ENCODE measurements at regions not wholly inside any gene's neighbourhood (a gene's known extent, or its start where the extent isn't known, plus 50 kb on each side); places are given as distances from the start of the nearest gene placed in this dataset.
A peak's percentile ranks its signal among the peaks of the same experiment; 100 is the strongest.

DNA sequence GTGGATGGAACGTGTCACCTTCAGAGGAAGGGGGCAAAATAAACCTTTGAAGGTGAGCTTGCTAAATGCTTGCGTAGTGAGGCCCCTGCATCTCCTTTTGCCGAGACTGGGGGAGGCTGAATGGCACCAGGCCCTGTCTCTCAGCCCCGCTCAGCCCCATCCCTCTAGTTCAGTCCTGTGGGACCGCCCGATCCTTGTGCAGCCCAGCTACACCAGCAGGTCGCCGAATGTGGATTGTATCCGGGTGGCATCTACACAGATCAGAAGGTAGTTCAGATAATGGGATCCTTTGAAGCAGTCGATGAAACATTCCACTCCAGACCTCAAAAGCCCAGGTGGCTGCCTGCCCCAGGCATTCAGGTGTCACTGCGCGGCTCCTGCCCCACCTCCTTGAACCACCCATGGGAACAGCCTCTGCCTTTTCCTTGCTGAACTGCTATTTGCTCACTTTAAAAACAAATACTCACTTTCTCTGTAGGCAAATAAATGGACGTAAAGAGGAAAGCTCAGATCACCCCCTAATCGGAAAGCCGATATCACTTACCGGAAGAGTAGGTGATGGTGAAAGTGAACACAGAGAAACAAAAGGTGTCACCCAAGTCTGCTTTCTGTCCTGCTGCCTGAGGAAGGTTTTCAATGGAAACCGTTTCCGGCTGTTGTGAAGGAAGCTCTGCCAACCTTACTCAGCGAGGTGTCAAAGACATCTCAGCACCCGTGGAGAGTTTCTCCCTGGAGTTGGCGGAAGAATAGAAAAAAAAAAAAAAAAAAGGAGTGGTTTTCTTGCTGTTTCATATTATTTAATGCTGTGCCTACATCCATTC is 100.3 kb upstream of the NCOR2 start:
- Histone ChIP-seq H3K9me3 (ENCODE audit: control insufficient read depth, insufficient read depth, low read depth, low read length) (peaks cover 5% of the 10 kb centered on the region; the same call in 1 of the 2 replicates), H3K27me3 (ENCODE audit: control insufficient read depth, insufficient read depth, low read length) (no peaks in the 10 kb centered on the region), H3K36me3 (ENCODE audit: control insufficient read depth, insufficient read depth, low read length) (no peaks in the 10 kb centered on the region), H3K27ac (ENCODE audit: low read length) (peak overlapping the region; percentile 10; the same call in 1 of the 2 replicates), H3K4me3 (ENCODE audit: low read depth in 2 of 2, low read length in 2 of 2) (no peak overlapping the region), H3K4me1 (ENCODE audit: control insufficient read depth, insufficient read depth, low read length) (no peaks in the 10 kb centered on the region)
- DNase-seq (ENCODE audit: low read depth, low spot score) (no peak), ATAC-seq (no peak)
- no TSS peak for BruUV-seq (replicated peaks)
- ChIA-PET POLR2A (no interaction called here), CTCF (interaction anchor here (0.6 kb wide), 1 partner anchor 1223 kb away, joined by 3 read pairs; no protein-coding TSS in a partner anchor)
- TF ChIP-seq CTCF (IDR thresholded peaks at IDR 0.05) (no peak), SIN3A (IDR thresholded peaks at IDR 0.05; ENCODE audit: borderline replicate concordance, insufficient read depth, low read depth, low read length) (no peak), POLR2AphosphoS5 (IDR thresholded peaks at IDR 0.05; ENCODE audit: low read depth, low read length) (no peak), TCF7L2 (IDR thresholded peaks at IDR 0.05; ENCODE audit: low read depth, low read length) (no peak)
- TF ChIP-seq, protein P1, sequence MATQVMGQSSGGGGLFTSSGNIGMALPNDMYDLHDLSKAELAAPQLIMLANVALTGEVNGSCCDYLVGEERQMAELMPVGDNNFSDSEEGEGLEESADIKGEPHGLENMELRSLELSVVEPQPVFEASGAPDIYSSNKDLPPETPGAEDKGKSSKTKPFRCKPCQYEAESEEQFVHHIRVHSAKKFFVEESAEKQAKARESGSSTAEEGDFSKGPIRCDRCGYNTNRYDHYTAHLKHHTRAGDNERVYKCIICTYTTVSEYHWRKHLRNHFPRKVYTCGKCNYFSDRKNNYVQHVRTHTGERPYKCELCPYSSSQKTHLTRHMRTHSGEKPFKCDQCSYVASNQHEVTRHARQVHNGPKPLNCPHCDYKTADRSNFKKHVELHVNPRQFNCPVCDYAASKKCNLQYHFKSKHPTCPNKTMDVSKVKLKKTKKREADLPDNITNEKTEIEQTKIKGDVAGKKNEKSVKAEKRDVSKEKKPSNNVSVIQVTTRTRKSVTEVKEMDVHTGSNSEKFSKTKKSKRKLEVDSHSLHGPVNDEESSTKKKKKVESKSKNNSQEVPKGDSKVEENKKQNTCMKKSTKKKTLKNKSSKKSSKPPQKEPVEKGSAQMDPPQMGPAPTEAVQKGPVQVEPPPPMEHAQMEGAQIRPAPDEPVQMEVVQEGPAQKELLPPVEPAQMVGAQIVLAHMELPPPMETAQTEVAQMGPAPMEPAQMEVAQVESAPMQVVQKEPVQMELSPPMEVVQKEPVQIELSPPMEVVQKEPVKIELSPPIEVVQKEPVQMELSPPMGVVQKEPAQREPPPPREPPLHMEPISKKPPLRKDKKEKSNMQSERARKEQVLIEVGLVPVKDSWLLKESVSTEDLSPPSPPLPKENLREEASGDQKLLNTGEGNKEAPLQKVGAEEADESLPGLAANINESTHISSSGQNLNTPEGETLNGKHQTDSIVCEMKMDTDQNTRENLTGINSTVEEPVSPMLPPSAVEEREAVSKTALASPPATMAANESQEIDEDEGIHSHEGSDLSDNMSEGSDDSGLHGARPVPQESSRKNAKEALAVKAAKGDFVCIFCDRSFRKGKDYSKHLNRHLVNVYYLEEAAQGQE (IDR thresholded peaks at IDR 0.05; ENCODE audit: insufficient read depth in 1 of 2, low read depth in 2 of 2, low read length in 1 of 2) = no peak
- in situ Hi-C loops (cut with HindIII; ENCODE audit: low pct_unique_long_range_greater_than_20kb, low sequenced_read_pairs) = no loop called here
- intact Hi-C loops (cut with micrococcal nuclease; ENCODE audit: unreplicated experiment) = no loop called here

DNA sequence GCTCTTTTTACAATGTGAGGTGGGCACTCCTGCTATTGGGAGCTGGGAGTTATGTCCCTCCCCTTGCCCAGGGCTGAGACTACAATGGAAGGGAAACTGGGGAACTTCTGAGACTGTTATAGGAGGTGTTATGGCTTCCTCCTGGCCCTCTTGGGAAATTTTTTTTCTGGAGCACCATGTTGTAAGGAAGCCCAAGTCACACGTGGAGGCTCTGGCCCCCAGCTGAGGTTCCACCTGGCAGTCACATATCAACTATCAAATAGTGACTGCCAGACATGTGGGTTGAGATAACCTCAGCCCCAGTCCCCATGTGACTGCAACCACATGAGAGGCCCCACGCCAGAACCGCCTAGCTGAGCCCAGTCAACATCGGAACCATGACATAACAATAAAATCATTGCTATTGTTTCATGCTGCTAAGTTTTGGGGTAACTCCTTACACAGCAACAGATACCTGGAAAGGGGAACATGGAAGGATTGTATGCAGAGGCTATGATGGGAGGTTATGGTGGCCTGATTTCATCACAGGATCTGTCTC is 99.4 kb upstream of the NCOR2 start:
- Histone ChIP-seq H3K4me3 (ENCODE audit: low read depth in 2 of 2, low read length in 2 of 2) (no peak overlapping the region), H3K27me3 (ENCODE audit: control insufficient read depth, insufficient read depth, low read length) (no peaks in the 10 kb centered on the region), H3K4me1 (ENCODE audit: control insufficient read depth, insufficient read depth, low read length) (no peaks in the 10 kb centered on the region; the same call in 1 of the 2 replicates), H3K36me3 (ENCODE audit: control insufficient read depth, insufficient read depth, low read length) (no peaks in the 10 kb centered on the region), H3K9me3 (ENCODE audit: control insufficient read depth, insufficient read depth, low read depth, low read length) (peaks cover 5% of the 10 kb centered on the region; the same call in 1 of the 2 replicates), H3K27ac (ENCODE audit: low read length) (no peak overlapping the region)
- no peak for TF ChIP-seq SIN3A (IDR thresholded peaks at IDR 0.05; ENCODE audit: borderline replicate concordance, insufficient read depth, low read depth, low read length)
- ATAC-seq = no peak
- no peak for DNase-seq (ENCODE audit: low read depth, low spot score)
- CTCF ChIA-PET = interaction anchor here (0.6 kb wide), 1 partner anchor 1222 kb away, joined by 3 read pairs; no protein-coding TSS in a partner anchor
- POLR2A ChIA-PET = no interaction called here
- intact Hi-C loops (cut with micrococcal nuclease; ENCODE audit: unreplicated experiment) (no loop called here), in situ Hi-C loops (cut with HindIII; ENCODE audit: low pct_unique_long_range_greater_than_20kb, low sequenced_read_pairs) (no loop called here)
- BruUV-seq (replicated peaks) = no TSS peak

DNA sequence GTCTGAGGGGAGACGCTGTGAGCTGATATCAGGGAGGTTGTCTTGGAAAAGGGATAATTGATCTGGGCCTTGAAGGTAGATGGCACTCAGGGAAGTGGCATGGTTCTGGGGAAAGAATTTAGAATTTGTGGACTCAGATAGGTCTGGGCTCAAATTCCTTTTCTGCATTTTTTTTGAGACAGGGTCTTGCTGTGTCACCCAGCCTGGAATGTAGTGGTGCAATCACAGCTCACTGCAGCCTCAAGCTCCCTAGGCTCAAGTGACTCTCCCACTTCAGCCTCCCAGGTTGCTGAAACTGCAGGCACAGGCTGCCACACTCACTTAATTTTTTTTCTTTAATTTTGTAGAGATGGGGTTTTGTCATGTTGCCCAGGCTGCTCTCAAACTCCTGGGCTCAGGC is 98.1 kb upstream of the NCOR2 start:
- ChIA-PET CTCF (no interaction called here), POLR2A (no interaction called here)
- no peak overlapping the region for H3K4me3 ChIP-seq (ENCODE audit: low read depth in 2 of 2, low read length in 2 of 2)
- H3K36me3 ChIP-seq (ENCODE audit: control insufficient read depth, insufficient read depth, low read length) = no peaks in the 10 kb centered on the region
- intact Hi-C loops (cut with micrococcal nuclease; ENCODE audit: unreplicated experiment) (no loop called here), in situ Hi-C loops (cut with HindIII; ENCODE audit: low pct_unique_long_range_greater_than_20kb, low sequenced_read_pairs) (no loop called here)
- ATAC-seq (no peak), DNase-seq (ENCODE audit: low read depth, low spot score) (no peak)
- no peaks in the 10 kb centered on the region for H3K27me3 ChIP-seq (ENCODE audit: control insufficient read depth, insufficient read depth, low read length)
- peaks cover 5% of the 10 kb centered on the region; the same call in 1 of the 2 replicates for H3K9me3 ChIP-seq (ENCODE audit: control insufficient read depth, insufficient read depth, low read depth, low read length)
- H3K27ac ChIP-seq (ENCODE audit: low read length) = no peak overlapping the region; the same call in 1 of the 2 replicates
- no TSS peak for BruUV-seq (replicated peaks)
- TF ChIP-seq CTCF (IDR thresholded peaks at IDR 0.05) = no peak
- TF ChIP-seq POLR2AphosphoS5 (IDR thresholded peaks at IDR 0.05; ENCODE audit: low read depth, low read length) = no peak
- no peak for TF ChIP-seq SIN3A (IDR thresholded peaks at IDR 0.05; ENCODE audit: borderline replicate concordance, insufficient read depth, low read depth, low read length)
- TF ChIP-seq, protein P1 (IDR thresholded peaks at IDR 0.05; ENCODE audit: insufficient read depth in 1 of 2, low read depth in 2 of 2, low read length in 1 of 2) = no peak
- TF ChIP-seq TCF7L2 (IDR thresholded peaks at IDR 0.05; ENCODE audit: low read depth, low read length) = no peak
- peaks cover 7% of the 10 kb centered on the region for H3K4me1 ChIP-seq (ENCODE audit: control insufficient read depth, insufficient read depth, low read length)

Measured in Panc1 (cell line).